HL-60 (cell line): ENCODE measurements at regions not wholly inside any gene's neighbourhood (a gene's known extent, or its start where the extent isn't known, plus 50 kb on each side); places are given as distances from the start of the nearest gene placed in this dataset.

ENCODE experiments used
- DNase-seq, 2 experiments: peaks; one replicate each; pipeline ENCODE4 v3.0.0-alpha.2; 2010 to 2020; ENCODE audit warnings: low read depth in 1 of 2, low spot score in 1 of 2
- H3K27ac ChIP-seq: fragments of 250-450 bp; sonication (Bioruptor Pico); replicated peaks from 2 replicates; pipeline ENCODE4 v1.5.1; 2020; ENCODE audit warnings: mild to moderate bottlenecking, moderate library complexity
- H3K27me3 ChIP-seq: fragments of 250-450 bp; sonication (Bioruptor Pico); 2 replicates; pipeline ENCODE4 v1.5.1; 2021; ENCODE audit warnings: mild to moderate bottlenecking, moderate library complexity; ENCODE audit not compliant: insufficient read depth, poor library complexity, severe bottlenecking
- H3K4me3 ChIP-seq: replicated peaks from 2 replicates; pipeline ENCODE4 v1.5.1; 2011; ENCODE audit warnings: mild to moderate bottlenecking, control low read depth, low read length; ENCODE audit not compliant: insufficient read depth
- GABPA ChIP-seq: IDR thresholded peaks from 2 replicates; pipeline ENCODE4 v1.6.1; 2012; ENCODE audit warnings: low read depth
- POLR2AphosphoS5 ChIP-seq: IDR thresholded peaks from 2 replicates; pipeline ENCODE4 v1.6.1; 2012; ENCODE audit warnings: low read depth
- SPI1 ChIP-seq: IDR thresholded peaks from 2 replicates; pipeline ENCODE4 v1.6.1; 2012; ENCODE audit warnings: low read depth, mild to moderate bottlenecking, borderline replicate concordance
- TF ChIP-seq, protein P1 (sequence below): IDR thresholded peaks from 2 replicates; pipeline ENCODE4 v1.6.1; 2012; ENCODE audit warnings: low read depth; ENCODE audit not compliant: insufficient replicate concordance
- TF ChIP-seq, protein P2 (sequence below): IDR thresholded peaks from one replicate; pipeline ENCODE4 v1.5.1; 2011; ENCODE audit warnings: low read length, control low read depth, inconsistent platforms; ENCODE audit not compliant: insufficient read depth

DNA sequence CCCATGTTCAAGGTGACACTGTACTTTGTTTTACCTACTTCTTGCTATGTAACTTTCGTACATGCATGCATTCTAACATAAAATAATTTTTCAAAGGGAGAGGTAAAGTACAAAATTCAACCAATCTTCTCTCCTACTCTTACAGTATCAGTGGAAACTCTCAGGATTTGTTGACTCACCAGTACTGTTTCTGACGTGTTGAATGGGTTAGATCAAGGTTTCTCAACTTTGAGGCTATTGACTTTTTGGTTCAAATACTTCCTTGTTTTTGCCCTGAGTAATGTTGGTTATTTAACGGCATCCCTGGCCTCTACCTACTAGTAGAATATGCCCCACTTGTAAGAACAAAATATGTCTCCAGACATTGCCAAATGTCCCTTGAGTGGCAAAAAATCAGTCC lies 94.6 kb upstream of the SMAD1 start:
- DNase-seq = no peak
- Histone ChIP-seq H3K27ac (no peak overlapping the region), H3K4me3 (no peak overlapping the region), H3K27me3 (no peaks in the 10 kb centered on the region)
- TF ChIP-seq, protein P1, sequence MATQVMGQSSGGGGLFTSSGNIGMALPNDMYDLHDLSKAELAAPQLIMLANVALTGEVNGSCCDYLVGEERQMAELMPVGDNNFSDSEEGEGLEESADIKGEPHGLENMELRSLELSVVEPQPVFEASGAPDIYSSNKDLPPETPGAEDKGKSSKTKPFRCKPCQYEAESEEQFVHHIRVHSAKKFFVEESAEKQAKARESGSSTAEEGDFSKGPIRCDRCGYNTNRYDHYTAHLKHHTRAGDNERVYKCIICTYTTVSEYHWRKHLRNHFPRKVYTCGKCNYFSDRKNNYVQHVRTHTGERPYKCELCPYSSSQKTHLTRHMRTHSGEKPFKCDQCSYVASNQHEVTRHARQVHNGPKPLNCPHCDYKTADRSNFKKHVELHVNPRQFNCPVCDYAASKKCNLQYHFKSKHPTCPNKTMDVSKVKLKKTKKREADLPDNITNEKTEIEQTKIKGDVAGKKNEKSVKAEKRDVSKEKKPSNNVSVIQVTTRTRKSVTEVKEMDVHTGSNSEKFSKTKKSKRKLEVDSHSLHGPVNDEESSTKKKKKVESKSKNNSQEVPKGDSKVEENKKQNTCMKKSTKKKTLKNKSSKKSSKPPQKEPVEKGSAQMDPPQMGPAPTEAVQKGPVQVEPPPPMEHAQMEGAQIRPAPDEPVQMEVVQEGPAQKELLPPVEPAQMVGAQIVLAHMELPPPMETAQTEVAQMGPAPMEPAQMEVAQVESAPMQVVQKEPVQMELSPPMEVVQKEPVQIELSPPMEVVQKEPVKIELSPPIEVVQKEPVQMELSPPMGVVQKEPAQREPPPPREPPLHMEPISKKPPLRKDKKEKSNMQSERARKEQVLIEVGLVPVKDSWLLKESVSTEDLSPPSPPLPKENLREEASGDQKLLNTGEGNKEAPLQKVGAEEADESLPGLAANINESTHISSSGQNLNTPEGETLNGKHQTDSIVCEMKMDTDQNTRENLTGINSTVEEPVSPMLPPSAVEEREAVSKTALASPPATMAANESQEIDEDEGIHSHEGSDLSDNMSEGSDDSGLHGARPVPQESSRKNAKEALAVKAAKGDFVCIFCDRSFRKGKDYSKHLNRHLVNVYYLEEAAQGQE = no peak
- no peak for TF ChIP-seq GABPA
- TF ChIP-seq SPI1 = no peak
- TF ChIP-seq, protein P2, sequence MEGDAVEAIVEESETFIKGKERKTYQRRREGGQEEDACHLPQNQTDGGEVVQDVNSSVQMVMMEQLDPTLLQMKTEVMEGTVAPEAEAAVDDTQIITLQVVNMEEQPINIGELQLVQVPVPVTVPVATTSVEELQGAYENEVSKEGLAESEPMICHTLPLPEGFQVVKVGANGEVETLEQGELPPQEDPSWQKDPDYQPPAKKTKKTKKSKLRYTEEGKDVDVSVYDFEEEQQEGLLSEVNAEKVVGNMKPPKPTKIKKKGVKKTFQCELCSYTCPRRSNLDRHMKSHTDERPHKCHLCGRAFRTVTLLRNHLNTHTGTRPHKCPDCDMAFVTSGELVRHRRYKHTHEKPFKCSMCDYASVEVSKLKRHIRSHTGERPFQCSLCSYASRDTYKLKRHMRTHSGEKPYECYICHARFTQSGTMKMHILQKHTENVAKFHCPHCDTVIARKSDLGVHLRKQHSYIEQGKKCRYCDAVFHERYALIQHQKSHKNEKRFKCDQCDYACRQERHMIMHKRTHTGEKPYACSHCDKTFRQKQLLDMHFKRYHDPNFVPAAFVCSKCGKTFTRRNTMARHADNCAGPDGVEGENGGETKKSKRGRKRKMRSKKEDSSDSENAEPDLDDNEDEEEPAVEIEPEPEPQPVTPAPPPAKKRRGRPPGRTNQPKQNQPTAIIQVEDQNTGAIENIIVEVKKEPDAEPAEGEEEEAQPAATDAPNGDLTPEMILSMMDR = no peak
- no peak for TF ChIP-seq POLR2AphosphoS5

DNA sequence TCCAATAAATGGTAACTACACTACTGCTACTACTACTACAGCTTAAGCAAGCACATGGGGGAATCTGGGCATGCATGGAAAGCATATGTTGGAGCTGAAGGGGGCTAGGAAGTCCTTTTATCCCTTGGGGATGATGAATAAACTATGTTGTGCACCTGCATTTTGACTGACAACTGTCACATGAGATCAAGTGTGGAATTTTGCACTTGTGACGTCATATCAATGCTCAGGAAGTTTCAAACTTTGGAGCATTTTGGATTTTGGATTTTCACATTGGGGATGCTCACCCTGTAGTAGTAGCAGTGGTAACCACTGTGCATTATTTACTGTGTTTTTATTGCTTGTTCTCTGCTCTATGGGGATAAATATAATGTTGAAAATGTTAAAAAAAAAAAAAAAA lies 100.5 kb upstream of the SMAD1 start:
- no peak overlapping the region for H3K4me3 ChIP-seq
- no peak for DNase-seq
- no peaks in the 10 kb centered on the region for H3K27me3 ChIP-seq
- H3K27ac ChIP-seq = no peak overlapping the region
- TF ChIP-seq SPI1 = no peak
- no peak for TF ChIP-seq POLR2AphosphoS5
- no peak for TF ChIP-seq GABPA
- TF ChIP-seq, protein P1 = no peak
- TF ChIP-seq, protein P2 = no peak

DNA sequence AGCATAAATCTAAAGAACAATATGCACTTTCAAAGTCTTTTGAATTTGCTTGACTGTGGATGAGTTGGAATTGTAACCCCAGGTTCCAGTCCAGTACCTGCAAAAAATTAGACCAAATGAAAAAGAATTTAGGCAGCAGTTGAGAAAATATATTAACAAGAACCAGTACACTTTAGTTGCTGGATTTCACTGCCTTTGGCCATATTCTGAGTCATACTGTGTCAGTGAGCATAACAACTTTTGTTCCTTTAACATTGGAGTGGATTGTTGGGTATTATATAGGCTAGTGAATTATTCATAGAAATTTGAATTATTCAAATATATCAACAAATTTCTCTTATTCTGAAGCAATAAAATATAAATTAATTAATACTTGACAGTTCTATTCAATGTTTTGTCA lies 101.5 kb upstream of the SMAD1 start:
- Histone ChIP-seq H3K27ac (no peak overlapping the region), H3K4me3 (no peak overlapping the region), H3K27me3 (no peaks in the 10 kb centered on the region)
- DNase-seq = no peak
- no peak for TF ChIP-seq GABPA
- TF ChIP-seq, protein P2 = no peak

- TF ChIP-seq, protein P2 = no peak
- no peak for TF ChIP-seq SPI1
- no peak for TF ChIP-seq POLR2AphosphoS5
- no peak for TF ChIP-seq GABPA
- no peak for DNase-seq
- Histone ChIP-seq H3K27me3 (no peaks in the 10 kb centered on the region), H3K27ac (no peak overlapping the region), H3K4me3 (no peak overlapping the region)
These were observed 106.2 kb upstream of the SMAD1 start for GRCh38 chr4:145375416-145375815.
